Neutrophil (primary cell): ENCODE measurements at regions not wholly inside any gene's neighbourhood (a gene's known extent, or its start where the extent isn't known, plus 50 kb on each side); places are given as distances from the start of the nearest gene placed in this dataset.

Experiments
- H3K27ac ChIP-seq: fragments of 200-600 bp; sonication (generic); 2 replicates; pipeline ENCODE4 v1.5.1; 2016; ENCODE audit warnings: mild to moderate bottlenecking, moderate library complexity
- H3K27me3 ChIP-seq: fragments of 200-600 bp; sonication (generic); 2 replicates; pipeline ENCODE4 v1.6.0; 2016; ENCODE audit warnings: mild to moderate bottlenecking
- H3K36me3 ChIP-seq: fragments of 200-600 bp; sonication (generic); 2 replicates; pipeline ENCODE4 v1.5.1; 2017
- H3K4me1 ChIP-seq, 2 experiments: fragments of 200-600 bp in 1 of 2; sonication (generic) in 1 of 2; 1 replicate in 1 of 2; 2 replicates in 1 of 2; pipeline versions ENCODE4 v1.5.1 to v1.6.1; 2013 to 2016; ENCODE audit warnings: low read depth in 1 of 2, low read length in 1 of 2, mild to moderate bottlenecking in 1 of 2, moderate library complexity in 1 of 2; ENCODE audit not compliant: control insufficient read depth in 1 of 2, insufficient read depth in 1 of 2
- H3K4me3 ChIP-seq, 2 experiments: fragments of 200-600 bp in 1 of 2; sonication (generic) in 1 of 2; 1 replicate in 1 of 2; 2 replicates in 1 of 2; pipeline ENCODE4 v1.5.1; 2013 to 2016; ENCODE audit warnings: low read depth in 1 of 2, low read length in 1 of 2, mild to moderate bottlenecking in 1 of 2, moderate library complexity in 1 of 2
- H3K9me3 ChIP-seq: fragments of 200-600 bp; sonication (generic); 2 replicates; pipeline ENCODE4 v1.5.1; 2016
- CTCF ChIP-seq: fragments of 200-600 bp; sonication (generic); IDR thresholded peaks from 2 replicates; pipeline ENCODE4 v1.5.1; 2016; ENCODE audit warnings: antibody characterized with exemption

- TF ChIP-seq CTCF, result no peak
- no peaks in the 10 kb centered on the region for H3K4me1 ChIP-seq
- H3K27ac ChIP-seq, result no peak overlapping the region
- peaks cover 18% of the 10 kb centered on the region for H3K27me3 ChIP-seq
- no peak overlapping the region for H3K4me3 ChIP-seq
- no peaks in the 10 kb centered on the region for H3K9me3 ChIP-seq
- H3K36me3 ChIP-seq, result no peaks in the 10 kb centered on the region
Observed at GRCh38 chr12:3398196-3398789, 92.7 kb upstream of the PRMT8 start.

GRCh38 chr12:3405821-3406220 lies 85.2 kb upstream of the PRMT8 start:
- TF ChIP-seq CTCF, result no peak

GRCh38 chr12:3407723-3408122 lies 83.3 kb upstream of the PRMT8 start:
- H3K4me1 ChIP-seq, result no peaks in the 10 kb centered on the region
- no peak overlapping the region for H3K4me3 ChIP-seq
- H3K27ac ChIP-seq, result no peak overlapping the region
- H3K36me3 ChIP-seq, result no peaks in the 10 kb centered on the region
- no peaks in the 10 kb centered on the region for H3K27me3 ChIP-seq
- H3K9me3 ChIP-seq, result peaks cover 5% of the 10 kb centered on the region
- TF ChIP-seq CTCF, result no peak

More at GRCh38 chr12:3405821-3406220, 85.2 kb upstream of the PRMT8 start:
- Histone ChIP-seq H3K9me3 (peaks cover 5% of the 10 kb centered on the region), H3K27ac (no peak overlapping the region), H3K36me3 (no peaks in the 10 kb centered on the region), H3K4me1 (no peaks in the 10 kb centered on the region), H3K27me3 (no peaks in the 10 kb centered on the region), H3K4me3 (no peak overlapping the region)

- TF ChIP-seq CTCF, result no peak
- no peak overlapping the region for H3K4me3 ChIP-seq
- H3K4me1 ChIP-seq, result no peaks in the 10 kb centered on the region
- H3K36me3 ChIP-seq, result no peaks in the 10 kb centered on the region
- no peak overlapping the region for H3K27ac ChIP-seq
- no peaks in the 10 kb centered on the region for H3K27me3 ChIP-seq
- H3K9me3 ChIP-seq, result peaks cover 5% of the 10 kb centered on the region
Observed at GRCh38 chr12:3409662-3410061, 81.3 kb upstream of the PRMT8 start.

- Histone ChIP-seq H3K27me3 (peaks cover 13% of the 10 kb centered on the region), H3K9me3 (no peaks in the 10 kb centered on the region), H3K4me1 (no peaks in the 10 kb centered on the region), H3K36me3 (no peaks in the 10 kb centered on the region), H3K27ac (no peak overlapping the region), H3K4me3 (no peak overlapping the region)
- TF ChIP-seq CTCF, result no peak
Observed at GRCh38 chr12:3416159-3416558, 74.8 kb upstream of the PRMT8 start.

- peaks cover 18% of the 10 kb centered on the region for H3K27me3 ChIP-seq
- H3K4me3 ChIP-seq, result no peak overlapping the region
- H3K27ac ChIP-seq, result no peak overlapping the region
- no peaks in the 10 kb centered on the region for H3K9me3 ChIP-seq
- no peak for TF ChIP-seq CTCF
- no peaks in the 10 kb centered on the region for H3K36me3 ChIP-seq
- H3K4me1 ChIP-seq, result no peaks in the 10 kb centered on the region
Observed at GRCh38 chr12:3416670-3417069, 74.3 kb upstream of the PRMT8 start.
